ENCODE measurements at regions not wholly inside any gene's neighbourhood (a gene's known extent, or its start where the extent isn't known, plus 50 kb on each side); places are given as distances from the start of the nearest gene placed in this dataset.

DNA sequence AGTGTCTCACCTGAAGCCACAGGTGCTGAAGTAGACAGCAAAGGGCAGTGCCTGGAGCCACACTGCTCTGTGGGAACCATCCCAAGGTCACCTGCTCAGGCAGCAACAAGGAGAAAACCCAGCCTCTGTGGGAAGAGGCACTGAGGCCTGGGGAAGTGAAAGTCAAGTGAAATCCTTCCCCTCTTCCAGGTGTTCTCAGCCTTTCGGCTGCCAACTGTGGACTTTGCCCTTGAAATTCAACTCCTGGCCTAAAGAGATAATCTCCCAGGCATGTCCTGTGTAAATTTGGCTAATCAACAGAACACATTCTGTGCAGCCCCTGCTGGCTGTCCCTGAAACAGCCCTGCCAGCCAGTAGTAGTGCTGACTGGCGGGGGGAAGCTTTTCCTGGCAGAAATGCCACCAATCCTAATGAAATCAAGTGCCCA, 112.1 kb downstream of the RPL27A start:
- TF ChIP-seq POLR2A (IDR thresholded peaks at IDR 0.05) = no peak
- TF ChIP-seq, protein P1, sequence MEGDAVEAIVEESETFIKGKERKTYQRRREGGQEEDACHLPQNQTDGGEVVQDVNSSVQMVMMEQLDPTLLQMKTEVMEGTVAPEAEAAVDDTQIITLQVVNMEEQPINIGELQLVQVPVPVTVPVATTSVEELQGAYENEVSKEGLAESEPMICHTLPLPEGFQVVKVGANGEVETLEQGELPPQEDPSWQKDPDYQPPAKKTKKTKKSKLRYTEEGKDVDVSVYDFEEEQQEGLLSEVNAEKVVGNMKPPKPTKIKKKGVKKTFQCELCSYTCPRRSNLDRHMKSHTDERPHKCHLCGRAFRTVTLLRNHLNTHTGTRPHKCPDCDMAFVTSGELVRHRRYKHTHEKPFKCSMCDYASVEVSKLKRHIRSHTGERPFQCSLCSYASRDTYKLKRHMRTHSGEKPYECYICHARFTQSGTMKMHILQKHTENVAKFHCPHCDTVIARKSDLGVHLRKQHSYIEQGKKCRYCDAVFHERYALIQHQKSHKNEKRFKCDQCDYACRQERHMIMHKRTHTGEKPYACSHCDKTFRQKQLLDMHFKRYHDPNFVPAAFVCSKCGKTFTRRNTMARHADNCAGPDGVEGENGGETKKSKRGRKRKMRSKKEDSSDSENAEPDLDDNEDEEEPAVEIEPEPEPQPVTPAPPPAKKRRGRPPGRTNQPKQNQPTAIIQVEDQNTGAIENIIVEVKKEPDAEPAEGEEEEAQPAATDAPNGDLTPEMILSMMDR (IDR thresholded peaks at IDR 0.05) = peak in 5 of 6 experiments; percentile 12 to 50 (median 40)
